Peyer's patch (tissue), 4 donors: ENCODE measurements at regions not wholly inside any gene's neighbourhood (a gene's known extent, or its start where the extent isn't known, plus 50 kb on each side); places are given as distances from the start of the nearest gene placed in this dataset.

Source experiments
- DNase-seq, 3 donors: peaks; one replicate each; pipeline ENCODE4 v3.0.0-alpha.2; 2017 to 2019
- H3K27ac ChIP-seq, 4 donors: fragments of 200-600 bp; sonication (generic); one replicate each; pipeline ENCODE4 v1.5.1; 2016 to 2019
- H3K27me3 ChIP-seq, 2 donors: fragments of 200-600 bp; sonication (generic); one replicate each; pipeline ENCODE4 v1.5.1; 2019
- H3K36me3 ChIP-seq, 3 donors: fragments of 200-600 bp; sonication (generic); one replicate each; pipeline ENCODE4 v1.5.1; 2016 to 2019
- H3K4me1 ChIP-seq, 4 donors: fragments of 200-600 bp; sonication (generic); one replicate each; pipeline ENCODE4 v1.5.1; 2016 to 2019
- H3K4me3 ChIP-seq, 4 donors: fragments of 200-600 bp; sonication (generic); 1 replicate in 3 of 4; 2 replicates in 1 of 4; pipeline ENCODE4 v1.5.1; 2016 to 2019; ENCODE audit warnings: mild to moderate bottlenecking in 1 of 4
- H3K9me3 ChIP-seq, 4 donors: fragments of 200-600 bp; sonication (generic); one replicate each; pipeline ENCODE4 v1.5.1; 2016 to 2019; ENCODE audit warnings: mild to moderate bottlenecking in 1 of 4
- POLR2A ChIP-seq, 2 donors: fragments of 450-650 bp; IDR thresholded peaks; one replicate each; pipeline ENCODE4 v1.5.1; 2017; ENCODE audit warnings: antibody characterized with exemption in 2 of 2, mild to moderate bottlenecking in 2 of 2, moderate library complexity in 2 of 2
- TF ChIP-seq, protein P1 (sequence below), 6 experiments: fragments of 450-650 bp in 4 of 6; fragments of 200-600 bp in 2 of 6; sonication (generic) in 1 of 6; IDR thresholded peaks; one replicate each; pipeline ENCODE4 v1.5.1; 2017 to 2019; ENCODE audit warnings: antibody characterized with exemption in 6 of 6, mild to moderate bottlenecking in 3 of 6, moderate library complexity in 1 of 6

DNA sequence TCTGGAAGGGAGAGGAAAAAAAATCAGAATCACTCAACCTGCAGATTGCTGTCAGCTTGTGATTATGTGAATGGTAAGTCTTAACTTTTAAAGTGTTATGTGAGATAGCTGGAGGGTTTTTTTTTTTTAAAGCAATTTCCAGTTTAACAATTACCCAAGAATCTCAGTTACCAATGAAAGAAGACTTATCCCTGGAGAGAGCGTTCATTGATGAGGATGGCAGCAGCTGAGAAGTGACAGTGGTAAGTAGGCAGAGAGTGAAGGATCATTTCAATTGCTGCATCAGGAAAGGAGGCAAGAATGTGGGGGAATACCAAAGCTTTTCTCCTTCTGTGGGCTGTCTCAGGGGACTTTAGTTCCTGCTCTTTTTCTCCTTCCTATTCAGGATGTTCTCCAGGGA is 370.2 kb upstream of the C9orf72 start:
- Histone ChIP-seq H3K4me3 (no peak overlapping the region), H3K4me1 (no peaks in the 10 kb centered on the region), H3K9me3 (no peaks in the 10 kb centered on the region), H3K27me3 (no peaks in the 10 kb centered on the region), H3K27ac (no peak overlapping the region), H3K36me3 (no peaks in the 10 kb centered on the region)
- DNase-seq, result no peak
- no peak for TF ChIP-seq POLR2A (IDR thresholded peaks at IDR 0.05)
- TF ChIP-seq, protein P1, sequence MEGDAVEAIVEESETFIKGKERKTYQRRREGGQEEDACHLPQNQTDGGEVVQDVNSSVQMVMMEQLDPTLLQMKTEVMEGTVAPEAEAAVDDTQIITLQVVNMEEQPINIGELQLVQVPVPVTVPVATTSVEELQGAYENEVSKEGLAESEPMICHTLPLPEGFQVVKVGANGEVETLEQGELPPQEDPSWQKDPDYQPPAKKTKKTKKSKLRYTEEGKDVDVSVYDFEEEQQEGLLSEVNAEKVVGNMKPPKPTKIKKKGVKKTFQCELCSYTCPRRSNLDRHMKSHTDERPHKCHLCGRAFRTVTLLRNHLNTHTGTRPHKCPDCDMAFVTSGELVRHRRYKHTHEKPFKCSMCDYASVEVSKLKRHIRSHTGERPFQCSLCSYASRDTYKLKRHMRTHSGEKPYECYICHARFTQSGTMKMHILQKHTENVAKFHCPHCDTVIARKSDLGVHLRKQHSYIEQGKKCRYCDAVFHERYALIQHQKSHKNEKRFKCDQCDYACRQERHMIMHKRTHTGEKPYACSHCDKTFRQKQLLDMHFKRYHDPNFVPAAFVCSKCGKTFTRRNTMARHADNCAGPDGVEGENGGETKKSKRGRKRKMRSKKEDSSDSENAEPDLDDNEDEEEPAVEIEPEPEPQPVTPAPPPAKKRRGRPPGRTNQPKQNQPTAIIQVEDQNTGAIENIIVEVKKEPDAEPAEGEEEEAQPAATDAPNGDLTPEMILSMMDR (IDR thresholded peaks at IDR 0.05), result no peak

DNA sequence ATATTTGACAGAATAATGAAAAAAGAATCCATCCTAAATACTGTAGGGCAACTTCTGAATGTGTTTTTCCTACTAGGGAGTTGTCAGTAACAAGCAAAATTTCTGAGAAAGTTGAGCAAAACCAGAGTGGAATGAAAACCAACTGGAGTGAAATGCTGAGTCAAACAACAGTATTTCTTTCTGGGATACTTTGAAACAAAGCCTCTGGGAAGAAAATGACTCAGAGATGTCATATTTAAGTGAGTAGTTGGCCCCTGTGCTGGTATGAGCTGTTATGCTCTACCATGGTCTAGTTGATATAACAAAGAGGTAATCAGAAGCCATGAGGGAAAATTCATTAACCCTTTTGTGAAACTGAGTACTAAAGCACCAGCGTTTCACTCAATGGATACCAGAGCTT is 372.1 kb upstream of the C9orf72 start:
- DNase-seq, result no peak
- no peaks in the 10 kb centered on the region for H3K4me1 ChIP-seq
- H3K4me3 ChIP-seq, result no peak overlapping the region
- H3K27ac ChIP-seq, result no peak overlapping the region
- no peaks in the 10 kb centered on the region for H3K36me3 ChIP-seq
- TF ChIP-seq POLR2A (IDR thresholded peaks at IDR 0.05), result no peak
- TF ChIP-seq, protein P1 (IDR thresholded peaks at IDR 0.05), result no peak
- H3K9me3 ChIP-seq, result no peaks in the 10 kb centered on the region
- H3K27me3 ChIP-seq, result no peaks in the 10 kb centered on the region

DNA sequence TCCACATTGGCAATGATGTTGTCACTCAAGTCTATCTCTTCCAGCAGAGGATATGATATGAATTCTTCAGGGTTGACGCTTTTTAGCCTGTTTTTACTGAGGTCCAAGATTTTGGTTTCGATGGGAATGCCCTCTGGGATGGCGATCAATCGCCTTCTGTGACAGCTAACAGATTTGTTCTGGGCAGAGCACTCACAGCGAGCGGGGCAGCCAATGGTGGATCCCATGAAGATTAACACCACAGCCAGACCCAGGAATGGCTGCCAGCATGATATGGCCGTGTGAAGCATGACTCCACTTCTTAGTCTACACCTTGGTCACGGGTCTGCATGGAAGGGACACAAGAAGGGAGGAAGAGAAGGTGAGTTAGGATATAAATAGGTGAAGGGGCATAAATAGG is 377.1 kb upstream of the C9orf72 start:
- TF ChIP-seq, protein P1 (IDR thresholded peaks at IDR 0.05), result no peak
- TF ChIP-seq POLR2A (IDR thresholded peaks at IDR 0.05), result no peak
- H3K9me3 ChIP-seq, result no peaks in the 10 kb centered on the region
- DNase-seq, result no peak
- no peak overlapping the region for H3K4me3 ChIP-seq
- H3K36me3 ChIP-seq, result no peaks in the 10 kb centered on the region
- no peak overlapping the region for H3K27ac ChIP-seq
- no peaks in the 10 kb centered on the region for H3K27me3 ChIP-seq
- H3K4me1 ChIP-seq, result no peaks in the 10 kb centered on the region

DNA sequence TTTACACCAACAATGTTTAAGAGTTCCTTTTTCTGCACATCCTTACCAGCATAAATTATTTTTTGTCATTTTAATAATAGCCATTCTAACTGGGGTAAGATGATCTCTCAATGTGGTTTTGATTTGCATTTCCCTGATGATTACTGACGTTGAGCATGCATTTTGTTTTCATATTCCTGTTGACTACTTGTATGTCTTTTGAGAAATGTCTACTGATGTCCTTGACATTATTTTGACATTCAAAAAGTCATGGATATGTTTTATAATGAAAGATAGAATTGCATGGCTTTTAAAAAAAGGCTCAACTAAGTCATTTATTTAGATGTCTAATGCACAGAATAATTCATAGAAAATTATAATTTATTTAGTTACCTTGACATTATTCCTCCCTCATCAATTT is 381.6 kb upstream of the C9orf72 start:
- H3K27me3 ChIP-seq, result no peaks in the 10 kb centered on the region
- no peaks in the 10 kb centered on the region for H3K36me3 ChIP-seq
- TF ChIP-seq, protein P1 (IDR thresholded peaks at IDR 0.05), result no peak
- TF ChIP-seq POLR2A (IDR thresholded peaks at IDR 0.05), result no peak
- no peaks in the 10 kb centered on the region for H3K4me1 ChIP-seq
- no peak for DNase-seq
- no peak overlapping the region for H3K4me3 ChIP-seq
- no peak overlapping the region for H3K27ac ChIP-seq
- H3K9me3 ChIP-seq, result no peaks in the 10 kb centered on the region

DNA sequence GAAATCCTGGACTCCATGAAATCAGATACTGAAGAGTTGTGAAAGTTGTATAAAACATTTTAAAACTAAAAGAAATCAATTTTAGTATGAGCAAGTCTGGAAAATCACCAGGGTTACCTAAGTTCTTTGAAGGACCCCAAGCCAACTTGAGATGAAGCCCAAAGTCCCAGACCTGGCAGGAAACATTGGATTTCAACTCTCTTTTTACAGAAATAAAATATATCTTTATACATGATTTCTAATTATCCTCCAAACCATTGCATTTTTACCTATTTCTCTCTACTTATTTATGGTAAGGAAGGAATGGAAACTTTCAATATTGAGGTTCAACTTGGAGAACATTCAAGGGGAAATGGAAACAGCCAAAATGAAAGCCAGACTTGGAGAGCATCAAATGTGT is 390.6 kb upstream of the C9orf72 start:
- H3K36me3 ChIP-seq, result no peaks in the 10 kb centered on the region
- TF ChIP-seq, protein P1 (IDR thresholded peaks at IDR 0.05), result no peak
- TF ChIP-seq POLR2A (IDR thresholded peaks at IDR 0.05), result no peak
- no peaks in the 10 kb centered on the region for H3K9me3 ChIP-seq
- no peak overlapping the region for H3K27ac ChIP-seq
- no peaks in the 10 kb centered on the region for H3K27me3 ChIP-seq
- H3K4me3 ChIP-seq, result no peak overlapping the region
- DNase-seq, result no peak
- no peaks in the 10 kb centered on the region for H3K4me1 ChIP-seq

DNA sequence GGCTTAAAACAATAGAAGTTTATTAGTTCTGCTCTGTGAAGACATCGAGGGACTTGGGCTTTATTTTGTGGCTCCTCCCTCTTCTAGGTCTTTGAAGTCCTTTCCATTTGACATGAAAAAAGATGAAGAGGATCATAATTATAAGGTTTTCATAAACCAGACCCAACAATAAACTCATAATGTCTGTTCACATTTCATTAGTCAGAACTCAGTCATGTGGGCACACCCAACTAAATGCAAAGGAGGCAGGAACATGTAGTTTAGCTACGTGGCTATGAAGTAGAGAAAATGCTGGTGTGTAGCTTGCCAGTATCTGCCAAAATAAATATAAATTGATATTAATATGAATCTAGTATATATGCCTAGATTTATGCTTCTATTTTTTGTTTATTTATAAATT is 393.9 kb upstream of the C9orf72 start:
- no peaks in the 10 kb centered on the region for H3K27me3 ChIP-seq
- TF ChIP-seq, protein P1 (IDR thresholded peaks at IDR 0.05), result no peak
- TF ChIP-seq POLR2A (IDR thresholded peaks at IDR 0.05), result no peak
- no peaks in the 10 kb centered on the region for H3K36me3 ChIP-seq
- H3K4me1 ChIP-seq, result no peaks in the 10 kb centered on the region
- no peaks in the 10 kb centered on the region for H3K9me3 ChIP-seq
- H3K4me3 ChIP-seq, result no peak overlapping the region
- no peak for DNase-seq
- no peak overlapping the region for H3K27ac ChIP-seq
